Ovary (tissue), 3 donors: ENCODE measurements at regions not wholly inside any gene's neighbourhood (a gene's known extent, or its start where the extent isn't known, plus 50 kb on each side); places are given as distances from the start of the nearest gene placed in this dataset.

ENCODE experiments used
- POLR2A ChIP-seq: fragments of 450-650 bp; IDR thresholded peaks from one replicate; pipeline ENCODE4 v1.6.1; 2017; ENCODE audit warnings: antibody characterized with exemption, mild to moderate bottlenecking, moderate library complexity
- TF ChIP-seq, protein P1 (sequence below), 3 donors: fragments of 450-650 bp in 2 of 3; fragments of 200-600 bp in 1 of 3; IDR thresholded peaks; one replicate each; pipeline versions ENCODE4 v1.5.1 to v1.8.0; 2016 to 2022; ENCODE audit warnings: antibody characterized with exemption in 3 of 3, mild to moderate bottlenecking in 1 of 3
- donor health status: DM: no; HTN: no; CAD: no.

DNA sequence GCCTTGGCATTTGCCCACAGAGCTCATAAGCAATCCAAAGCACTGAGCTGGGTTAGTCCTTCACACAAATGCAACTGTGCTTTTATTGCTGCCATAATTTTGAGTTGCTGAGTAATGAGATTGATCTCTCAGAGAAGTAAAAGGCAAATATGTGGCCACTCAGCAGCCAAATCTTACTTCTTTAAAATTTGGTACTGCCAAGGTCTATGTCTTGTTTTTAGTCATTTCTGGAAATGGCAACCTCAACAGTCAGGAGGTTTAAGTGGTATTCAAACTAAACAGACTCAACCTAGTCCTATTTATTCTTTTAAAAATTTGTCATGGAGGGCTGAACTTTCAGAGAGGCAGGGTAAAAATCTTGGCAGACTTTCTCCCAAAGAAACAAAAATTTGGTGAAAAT lies 216.4 kb upstream of the GJB5 start:
- TF ChIP-seq, protein P1, sequence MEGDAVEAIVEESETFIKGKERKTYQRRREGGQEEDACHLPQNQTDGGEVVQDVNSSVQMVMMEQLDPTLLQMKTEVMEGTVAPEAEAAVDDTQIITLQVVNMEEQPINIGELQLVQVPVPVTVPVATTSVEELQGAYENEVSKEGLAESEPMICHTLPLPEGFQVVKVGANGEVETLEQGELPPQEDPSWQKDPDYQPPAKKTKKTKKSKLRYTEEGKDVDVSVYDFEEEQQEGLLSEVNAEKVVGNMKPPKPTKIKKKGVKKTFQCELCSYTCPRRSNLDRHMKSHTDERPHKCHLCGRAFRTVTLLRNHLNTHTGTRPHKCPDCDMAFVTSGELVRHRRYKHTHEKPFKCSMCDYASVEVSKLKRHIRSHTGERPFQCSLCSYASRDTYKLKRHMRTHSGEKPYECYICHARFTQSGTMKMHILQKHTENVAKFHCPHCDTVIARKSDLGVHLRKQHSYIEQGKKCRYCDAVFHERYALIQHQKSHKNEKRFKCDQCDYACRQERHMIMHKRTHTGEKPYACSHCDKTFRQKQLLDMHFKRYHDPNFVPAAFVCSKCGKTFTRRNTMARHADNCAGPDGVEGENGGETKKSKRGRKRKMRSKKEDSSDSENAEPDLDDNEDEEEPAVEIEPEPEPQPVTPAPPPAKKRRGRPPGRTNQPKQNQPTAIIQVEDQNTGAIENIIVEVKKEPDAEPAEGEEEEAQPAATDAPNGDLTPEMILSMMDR (IDR thresholded peaks at IDR 0.05), result no peak
- TF ChIP-seq POLR2A, result no peak
